ENCODE measurements at regions not wholly inside any gene's neighbourhood (a gene's known extent, or its start where the extent isn't known, plus 50 kb on each side); places are given as distances from the start of the nearest gene placed in this dataset.

DNA sequence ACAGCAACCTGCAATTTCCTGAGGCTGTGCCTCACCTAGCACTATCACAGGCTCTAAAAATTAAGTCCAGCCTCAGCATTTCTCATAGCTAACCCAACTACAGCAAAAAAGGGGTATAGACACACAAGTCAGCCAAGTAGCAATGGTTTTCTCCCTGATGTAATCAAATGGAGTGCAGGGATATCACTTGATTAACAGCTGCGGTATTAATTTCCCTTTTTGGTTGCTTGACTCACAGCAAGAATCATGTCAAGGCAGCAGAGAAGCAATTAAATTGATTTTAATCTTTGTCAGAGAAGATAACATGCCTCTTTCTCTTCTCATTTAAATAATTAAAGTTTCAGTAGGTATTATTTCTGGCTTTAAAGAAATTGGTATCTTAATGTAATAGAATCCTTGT is 278.9 kb downstream of the RWDD3 start:
- 77% methylated on average over 1 of the region's 1 CpG for WGBS

DNA sequence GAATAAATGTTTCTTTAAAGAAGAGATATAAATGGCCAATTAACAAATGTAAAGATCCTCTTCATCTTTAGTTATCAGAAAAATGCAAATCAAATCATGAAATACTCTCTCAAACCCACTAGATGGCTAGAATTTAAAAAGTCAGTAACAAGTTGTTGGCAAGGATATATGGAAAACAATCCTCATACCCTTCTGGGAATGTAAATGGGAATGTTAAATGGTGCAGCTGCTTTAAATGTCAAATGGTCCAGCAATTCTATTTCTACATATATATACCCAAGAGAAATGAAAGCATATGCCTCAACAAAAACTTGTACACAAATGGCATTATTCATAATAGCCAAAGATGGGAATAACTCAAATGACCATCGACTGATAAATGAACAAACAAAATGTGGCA is 283.5 kb downstream of the RWDD3 start:
- Histone ChIP-seq H3K9me3 (ENCODE audit: control insufficient read depth in 4 of 4, low read length in 3 of 4) (peaks cover 0 to 2% (median 0%) of the 10 kb centered on the region in 4 donors), H3K4me3 (ENCODE audit: low read depth in 1 of 3, low read length in 3 of 3) (no peak overlapping the region), H3K4me1 (ENCODE audit: control insufficient read depth in 4 of 4, insufficient read depth in 4 of 4, low read length in 3 of 4) (no peaks in the 10 kb centered on the region), H3K9ac (ENCODE audit: low read depth in 1 of 2, low read length in 2 of 2) (no peak overlapping the region), H3K27ac (ENCODE audit: low read depth in 1 of 2, low read length in 2 of 2) (no peak overlapping the region), H3K36me3 (ENCODE audit: control insufficient read depth in 4 of 4, insufficient read depth in 3 of 4, low read depth in 1 of 4, low read length in 3 of 4) (no peaks in the 10 kb centered on the region), H3K27me3 (ENCODE audit: control insufficient read depth in 4 of 4, insufficient read depth in 4 of 4, low read length in 3 of 4) (no peaks in the 10 kb centered on the region)
- WGBS: 68% methylated on average over 1 of the region's 1 CpG
- no peak for DNase-seq (ENCODE audit: low spot score)
- TF ChIP-seq, protein P1, sequence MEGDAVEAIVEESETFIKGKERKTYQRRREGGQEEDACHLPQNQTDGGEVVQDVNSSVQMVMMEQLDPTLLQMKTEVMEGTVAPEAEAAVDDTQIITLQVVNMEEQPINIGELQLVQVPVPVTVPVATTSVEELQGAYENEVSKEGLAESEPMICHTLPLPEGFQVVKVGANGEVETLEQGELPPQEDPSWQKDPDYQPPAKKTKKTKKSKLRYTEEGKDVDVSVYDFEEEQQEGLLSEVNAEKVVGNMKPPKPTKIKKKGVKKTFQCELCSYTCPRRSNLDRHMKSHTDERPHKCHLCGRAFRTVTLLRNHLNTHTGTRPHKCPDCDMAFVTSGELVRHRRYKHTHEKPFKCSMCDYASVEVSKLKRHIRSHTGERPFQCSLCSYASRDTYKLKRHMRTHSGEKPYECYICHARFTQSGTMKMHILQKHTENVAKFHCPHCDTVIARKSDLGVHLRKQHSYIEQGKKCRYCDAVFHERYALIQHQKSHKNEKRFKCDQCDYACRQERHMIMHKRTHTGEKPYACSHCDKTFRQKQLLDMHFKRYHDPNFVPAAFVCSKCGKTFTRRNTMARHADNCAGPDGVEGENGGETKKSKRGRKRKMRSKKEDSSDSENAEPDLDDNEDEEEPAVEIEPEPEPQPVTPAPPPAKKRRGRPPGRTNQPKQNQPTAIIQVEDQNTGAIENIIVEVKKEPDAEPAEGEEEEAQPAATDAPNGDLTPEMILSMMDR (IDR thresholded peaks at IDR 0.05; ENCODE audit: low read depth, low read length, missing input control): no peak
- TF ChIP-seq TAF1 (conservative IDR thresholded peaks at IDR 0.05) (no peak), FOXA2 (IDR thresholded peaks at IDR 0.05) (no peak), EGR1 (IDR thresholded peaks at IDR 0.05; ENCODE audit: low read depth in 2 of 2) (no peak), HNF4A (conservative IDR thresholded peaks at IDR 0.05) (no peak), FOXA1 (IDR thresholded peaks at IDR 0.05) (no peak), RXRA (IDR thresholded peaks at IDR 0.05) (no peak), RAD21 (IDR thresholded peaks at IDR 0.05) (no peak), GABPA (IDR thresholded peaks at IDR 0.05 in 1 of 2, conservative IDR thresholded peaks at IDR 0.05 in 1 of 2) (no peak), JUND (IDR thresholded peaks at IDR 0.05) (no peak), SP1 (IDR thresholded peaks at IDR 0.05) (no peak), YY1 (IDR thresholded peaks at IDR 0.05) (no peak)
- TF ChIP-seq, protein P2, sequence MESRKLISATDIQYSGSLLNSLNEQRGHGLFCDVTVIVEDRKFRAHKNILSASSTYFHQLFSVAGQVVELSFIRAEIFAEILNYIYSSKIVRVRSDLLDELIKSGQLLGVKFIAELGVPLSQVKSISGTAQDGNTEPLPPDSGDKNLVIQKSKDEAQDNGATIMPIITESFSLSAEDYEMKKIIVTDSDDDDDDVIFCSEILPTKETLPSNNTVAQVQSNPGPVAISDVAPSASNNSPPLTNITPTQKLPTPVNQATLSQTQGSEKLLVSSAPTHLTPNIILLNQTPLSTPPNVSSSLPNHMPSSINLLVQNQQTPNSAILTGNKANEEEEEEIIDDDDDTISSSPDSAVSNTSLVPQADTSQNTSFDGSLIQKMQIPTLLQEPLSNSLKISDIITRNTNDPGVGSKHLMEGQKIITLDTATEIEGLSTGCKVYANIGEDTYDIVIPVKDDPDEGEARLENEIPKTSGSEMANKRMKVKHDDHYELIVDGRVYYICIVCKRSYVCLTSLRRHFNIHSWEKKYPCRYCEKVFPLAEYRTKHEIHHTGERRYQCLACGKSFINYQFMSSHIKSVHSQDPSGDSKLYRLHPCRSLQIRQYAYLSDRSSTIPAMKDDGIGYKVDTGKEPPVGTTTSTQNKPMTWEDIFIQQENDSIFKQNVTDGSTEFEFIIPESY (IDR thresholded peaks at IDR 0.05): no peak
- TF ChIP-seq, protein P3, sequence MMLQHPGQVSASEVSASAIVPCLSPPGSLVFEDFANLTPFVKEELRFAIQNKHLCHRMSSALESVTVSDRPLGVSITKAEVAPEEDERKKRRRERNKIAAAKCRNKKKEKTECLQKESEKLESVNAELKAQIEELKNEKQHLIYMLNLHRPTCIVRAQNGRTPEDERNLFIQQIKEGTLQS (IDR thresholded peaks at IDR 0.05): no peak
- TF ChIP-seq, protein P4, sequence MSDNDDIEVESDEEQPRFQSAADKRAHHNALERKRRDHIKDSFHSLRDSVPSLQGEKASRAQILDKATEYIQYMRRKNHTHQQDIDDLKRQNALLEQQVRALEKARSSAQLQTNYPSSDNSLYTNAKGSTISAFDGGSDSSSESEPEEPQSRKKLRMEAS (IDR thresholded peaks at IDR 0.05): no peak

More for the DNA sequence above, 278.9 kb downstream of the RWDD3 start:
- no peak for DNase-seq (ENCODE audit: low spot score)
- no peaks in the 10 kb centered on the region for H3K36me3 ChIP-seq (ENCODE audit: control insufficient read depth in 4 of 4, insufficient read depth in 3 of 4, low read depth in 1 of 4, low read length in 3 of 4)
- TF ChIP-seq YY1 (IDR thresholded peaks at IDR 0.05) (no peak), SP1 (IDR thresholded peaks at IDR 0.05) (no peak), TAF1 (conservative IDR thresholded peaks at IDR 0.05) (no peak), FOXA1 (IDR thresholded peaks at IDR 0.05) (no peak), RXRA (IDR thresholded peaks at IDR 0.05) (no peak), HNF4G (IDR thresholded peaks at IDR 0.05) (no peak), NR2F2 (IDR thresholded peaks at IDR 0.05) (no peak), FOXA2 (IDR thresholded peaks at IDR 0.05) (no peak), RAD21 (IDR thresholded peaks at IDR 0.05) (no peak), HNF4A (conservative IDR thresholded peaks at IDR 0.05) (no peak)
- TF ChIP-seq, protein P2 (IDR thresholded peaks at IDR 0.05): no peak
- TF ChIP-seq, protein P5, sequence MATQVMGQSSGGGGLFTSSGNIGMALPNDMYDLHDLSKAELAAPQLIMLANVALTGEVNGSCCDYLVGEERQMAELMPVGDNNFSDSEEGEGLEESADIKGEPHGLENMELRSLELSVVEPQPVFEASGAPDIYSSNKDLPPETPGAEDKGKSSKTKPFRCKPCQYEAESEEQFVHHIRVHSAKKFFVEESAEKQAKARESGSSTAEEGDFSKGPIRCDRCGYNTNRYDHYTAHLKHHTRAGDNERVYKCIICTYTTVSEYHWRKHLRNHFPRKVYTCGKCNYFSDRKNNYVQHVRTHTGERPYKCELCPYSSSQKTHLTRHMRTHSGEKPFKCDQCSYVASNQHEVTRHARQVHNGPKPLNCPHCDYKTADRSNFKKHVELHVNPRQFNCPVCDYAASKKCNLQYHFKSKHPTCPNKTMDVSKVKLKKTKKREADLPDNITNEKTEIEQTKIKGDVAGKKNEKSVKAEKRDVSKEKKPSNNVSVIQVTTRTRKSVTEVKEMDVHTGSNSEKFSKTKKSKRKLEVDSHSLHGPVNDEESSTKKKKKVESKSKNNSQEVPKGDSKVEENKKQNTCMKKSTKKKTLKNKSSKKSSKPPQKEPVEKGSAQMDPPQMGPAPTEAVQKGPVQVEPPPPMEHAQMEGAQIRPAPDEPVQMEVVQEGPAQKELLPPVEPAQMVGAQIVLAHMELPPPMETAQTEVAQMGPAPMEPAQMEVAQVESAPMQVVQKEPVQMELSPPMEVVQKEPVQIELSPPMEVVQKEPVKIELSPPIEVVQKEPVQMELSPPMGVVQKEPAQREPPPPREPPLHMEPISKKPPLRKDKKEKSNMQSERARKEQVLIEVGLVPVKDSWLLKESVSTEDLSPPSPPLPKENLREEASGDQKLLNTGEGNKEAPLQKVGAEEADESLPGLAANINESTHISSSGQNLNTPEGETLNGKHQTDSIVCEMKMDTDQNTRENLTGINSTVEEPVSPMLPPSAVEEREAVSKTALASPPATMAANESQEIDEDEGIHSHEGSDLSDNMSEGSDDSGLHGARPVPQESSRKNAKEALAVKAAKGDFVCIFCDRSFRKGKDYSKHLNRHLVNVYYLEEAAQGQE (IDR thresholded peaks at IDR 0.05): no peak
- H3K4me1 ChIP-seq (ENCODE audit: control insufficient read depth in 4 of 4, insufficient read depth in 4 of 4, low read length in 3 of 4): no peaks in the 10 kb centered on the region
- no peak overlapping the region for H3K4me3 ChIP-seq (ENCODE audit: low read depth in 1 of 3, low read length in 3 of 3)
- H3K27me3 ChIP-seq (ENCODE audit: control insufficient read depth in 4 of 4, insufficient read depth in 4 of 4, low read length in 3 of 4): no peaks in the 10 kb centered on the region
- H3K9ac ChIP-seq (ENCODE audit: low read depth in 1 of 2, low read length in 2 of 2): no peak overlapping the region
- H3K27ac ChIP-seq (ENCODE audit: low read depth in 1 of 2, low read length in 2 of 2): no peak overlapping the region
- no peaks in the 10 kb centered on the region for H3K9me3 ChIP-seq (ENCODE audit: control insufficient read depth in 4 of 4, low read length in 3 of 4)

Data from liver (tissue), 8 donors.